GM12878 (cell line): ENCODE measurements at regions not wholly inside any gene's neighbourhood (a gene's known extent, or its start where the extent isn't known, plus 50 kb on each side); places are given as distances from the start of the nearest gene placed in this dataset.

Source experiments
- ATAC-seq: fragments of 200-7000 bp; cut with Tn5 transposase; 3 replicates; pipeline ENCODE4 v1.9.1; 2020; ENCODE audit warnings: mild to moderate bottlenecking, moderate library complexity
- BruUV-seq: library from RNA; stranded (reverse); fragments of 400-500 nt; replicated peaks from 2 replicates; lab custom pipeline; 2021; lab: Mats Ljungman, UMichigan
- CTCF ChIA-PET: fragments of 300-600 bp; sonication (Branson Sonifier 250); formaldehyde crosslinking; extraction: SDS; loops from one replicate; lab custom pipeline; 2021; ENCODE audit warnings: inconsistent platforms; lab: Yijun Ruan, JAX
- POLR2A ChIA-PET: fragments of 350-600 bp; formaldehyde crosslinking; extraction: SDS; loops from one replicate; lab custom pipeline; 2021; ENCODE audit warnings: inconsistent platforms; lab: Charles Lee
- RAD21 ChIA-PET: fragments of 300-600 bp; sonication (Branson Sonifier 250); formaldehyde crosslinking; loops from one replicate; lab custom pipeline; 2023; ENCODE audit warnings: antibody characterized with exemption; ENCODE audit not compliant: unreplicated experiment; lab: Charles Lee
- SMC1A ChIA-PET: fragments of 300-600 bp; sonication (Branson Sonifier 250); formaldehyde crosslinking; loops from one replicate; lab custom pipeline; 2023; ENCODE audit not compliant: unreplicated experiment, uncharacterized antibody; lab: Charles Lee
- DNase-seq: peaks from one replicate; pipeline ENCODE4 v3.0.0-alpha.2; 2011; ENCODE audit warnings: low read depth, low spot score
- FAIRE-seq: peaks from 3 replicates; lab custom pipeline; 2011; peaks lifted over from hg19 to GRCh38; lab: Jason Lieb, UNC
- H2AFZ ChIP-seq: 2 replicates; pipeline ENCODE4 v1.6.0; 2011; ENCODE audit warnings: low read depth, low read length, control low read depth; ENCODE audit not compliant: control insufficient read depth
- H3K27ac ChIP-seq: 2 replicates; pipeline ENCODE4 v1.5.1; 2011; ENCODE audit warnings: control low read depth; ENCODE audit not compliant: control insufficient read depth, insufficient read depth
- H3K27me3 ChIP-seq, 2 experiments: replicated peaks in 1 of 2; 2 replicates each; pipeline versions ENCODE4 v1.6.0 to v1.6.1; 2011; ENCODE audit warnings: low read length in 1 of 2; ENCODE audit not compliant: control insufficient read depth in 2 of 2, insufficient read depth in 2 of 2
- H3K36me3 ChIP-seq, 2 experiments: 2 replicates each; pipeline ENCODE4 v1.5.1; 2011; ENCODE audit warnings: low read length in 1 of 2; ENCODE audit not compliant: control insufficient read depth in 2 of 2, insufficient read depth in 2 of 2
- H3K4me1 ChIP-seq: 2 replicates; pipeline ENCODE4 v1.6.1; 2011; ENCODE audit warnings: mild to moderate bottlenecking, low read length, moderate library complexity, mixed read lengths; ENCODE audit not compliant: control insufficient read depth, insufficient read depth
- H3K4me2 ChIP-seq: 2 replicates; pipeline ENCODE4 v1.6.0; 2011; ENCODE audit warnings: control low read depth; ENCODE audit not compliant: control insufficient read depth, insufficient read depth
- H3K4me3 ChIP-seq: fragments of 200-600 bp; sonication (generic); 2 replicates; pipeline ENCODE4 v1.5.1; 2016
- H3K79me2 ChIP-seq: 2 replicates; pipeline ENCODE4 v1.6.0; 2011; ENCODE audit warnings: low read length; ENCODE audit not compliant: control insufficient read depth, insufficient read depth
- H3K9ac ChIP-seq: 2 replicates; pipeline ENCODE4 v1.8.0; 2011; ENCODE audit warnings: low read length, control low read depth, mixed read lengths; ENCODE audit not compliant: control insufficient read depth, insufficient read depth
- H3K9me3 ChIP-seq: replicated peaks from 3 replicates; pipeline ENCODE4 v1.5.1; 2011; ENCODE audit warnings: mild to moderate bottlenecking, low read length; ENCODE audit not compliant: control insufficient read depth, insufficient read depth
- H4K20me1 ChIP-seq: 2 replicates; pipeline ENCODE4 v1.6.0; 2011; ENCODE audit not compliant: control insufficient read depth, insufficient read depth
- BACH1 ChIP-seq: fragments of 450-650 bp; IDR thresholded peaks from 2 replicates; pipeline ENCODE4 v1.6.1; 2017; ENCODE audit warnings: mild to moderate bottlenecking, borderline replicate concordance
- CTCF ChIP-seq, 3 experiments: IDR thresholded peaks in 2 of 3; conservative IDR thresholded peaks in 1 of 3; 2 replicates each; pipeline ENCODE4 v1.5.1; 2011; ENCODE audit warnings: low read depth in 3 of 3, low read length in 3 of 3, mild to moderate bottlenecking in 3 of 3, control low read depth in 2 of 3, moderate library complexity in 2 of 3, inconsistent platforms in 1 of 3, mixed read lengths in 1 of 3; ENCODE audit not compliant: control insufficient read depth in 2 of 3, insufficient read depth in 1 of 3; ENCODE audit errors: extremely low read depth in 1 of 3
- DPF2 ChIP-seq: fragments of 450-650 bp; IDR thresholded peaks from 2 replicates; pipeline ENCODE4 v1.6.1; 2017; ENCODE audit warnings: mild to moderate bottlenecking
- E2F4 ChIP-seq: IDR thresholded peaks from 2 replicates; pipeline ENCODE4 v1.6.1; 2012; ENCODE audit warnings: low read depth, low read length, improper control_type of control experiment
- E2F8 ChIP-seq: fragments of 450-650 bp; IDR thresholded peaks from 2 replicates; pipeline ENCODE4 v1.6.1; 2018; ENCODE audit warnings: mild to moderate bottlenecking, low read depth, moderate library complexity; ENCODE audit not compliant: partially characterized antibody
- FOXK2 ChIP-seq: fragments of 450-650 bp; IDR thresholded peaks from 2 replicates; pipeline ENCODE4 v1.6.1; 2017; ENCODE audit warnings: mild to moderate bottlenecking, moderate library complexity
- HDGF ChIP-seq: fragments of 450-650 bp; IDR thresholded peaks from 2 replicates; pipeline ENCODE4 v1.6.1; 2016; ENCODE audit warnings: antibody characterized with exemption
- IRF4 ChIP-seq: IDR thresholded peaks from 2 replicates; pipeline ENCODE4 v1.6.1; 2011; ENCODE audit warnings: low read depth, low read length
- MTA3 ChIP-seq: IDR thresholded peaks from 2 replicates; pipeline ENCODE4 v1.6.1; 2012; ENCODE audit warnings: low read length, inconsistent platforms, borderline replicate concordance
- MYB ChIP-seq: fragments of 150-350 bp; IDR thresholded peaks from 2 replicates; pipeline ENCODE4 v1.6.1; 2014; ENCODE audit warnings: mild to moderate bottlenecking, low read depth, low read length, borderline replicate concordance
- RELA ChIP-seq: fragments of 450-650 bp; IDR thresholded peaks from 2 replicates; pipeline ENCODE4 v1.8.0; 2014; ENCODE audit warnings: borderline replicate concordance; ENCODE audit not compliant: partially characterized antibody
- RFX5 ChIP-seq: IDR thresholded peaks from 2 replicates; pipeline ENCODE4 v1.6.1; 2011; ENCODE audit warnings: low read depth, low read length, improper control_type of control experiment
- SPI1 ChIP-seq: IDR thresholded peaks from 2 replicates; pipeline ENCODE4 v1.6.1; 2011; ENCODE audit warnings: low read depth, mild to moderate bottlenecking, low read length, moderate library complexity, borderline replicate concordance; ENCODE audit not compliant: insufficient read depth
- TCF3 ChIP-seq: IDR thresholded peaks from 2 replicates; pipeline ENCODE4 v1.6.1; 2012; ENCODE audit warnings: low read depth, mild to moderate bottlenecking, low read length, borderline replicate concordance; ENCODE audit not compliant: insufficient read depth
- ZZZ3 ChIP-seq: IDR thresholded peaks from 2 replicates; pipeline ENCODE4 v1.6.1; 2011; ENCODE audit warnings: low read depth; ENCODE audit not compliant: control insufficient read depth, insufficient read length
- WGBS: methylation state at CpG from one replicate; pipeline ENCODE4 v1.1.6; 2016; ENCODE audit warnings: low lambda C conversion rate; ENCODE audit not compliant: insufficient replicate concordance, insufficient coverage; ENCODE audit errors: missing lambda C conversion rate; 5-methylcytosine and 5-hydroxymethylcytosine counted together
- in situ Hi-C: fragments of 300-500 bp; cut with MboI; formaldehyde crosslinking; loops from 9 replicates; pipeline ENCODE4 v1.14.3; 2018; ENCODE audit warnings: mixed read lengths
- intact Hi-C: fragments of 100-400 bp; cut with micrococcal nuclease; formaldehyde crosslinking; loops from one replicate; pipeline ENCODE4 v1.14.2; 2022; ENCODE audit not compliant: unreplicated experiment

GRCh38 chr3:36302158-36302509, 78.2 kb upstream of the STAC start:
- H2AFZ ChIP-seq: no peak overlapping the region
- no peaks in the 10 kb centered on the region for H3K4me1 ChIP-seq
- FAIRE-seq (no peak), DNase-seq (no peak), ATAC-seq (no peak)
- H3K9ac ChIP-seq: no peak overlapping the region
- H3K79me2 ChIP-seq: no peaks in the 10 kb centered on the region
- no peak overlapping the region for H3K4me2 ChIP-seq
- no peaks in the 10 kb centered on the region for H4K20me1 ChIP-seq
- 0% methylated on average over 1 of the region's 1 CpG for WGBS
- in situ Hi-C loops: no loop called here
- ChIA-PET CTCF (no interaction called here), SMC1A (no interaction called here), RAD21 (no interaction called here), POLR2A (no interaction called here)
- BruUV-seq: no TSS peak
- no peaks in the 10 kb centered on the region for H3K9me3 ChIP-seq
- no peaks in the 10 kb centered on the region for H3K36me3 ChIP-seq
- no peak overlapping the region for H3K27ac ChIP-seq
- no peak overlapping the region for H3K4me3 ChIP-seq
- TF ChIP-seq HDGF: no peak
- TF ChIP-seq TCF3: no peak
- TF ChIP-seq RELA: no peak
- no peak for TF ChIP-seq RFX5
- TF ChIP-seq MYB: no peak
- TF ChIP-seq E2F8: no peak
- TF ChIP-seq SPI1: no peak
- no peak for TF ChIP-seq IRF4
- TF ChIP-seq FOXK2: no peak
- TF ChIP-seq BACH1: no peak
- no peak for TF ChIP-seq DPF2
- no peak for TF ChIP-seq E2F4
- TF ChIP-seq CTCF (IDR thresholded peaks at IDR 0.05 in 2 of 3, conservative IDR thresholded peaks at IDR 0.05 in 1 of 3; ENCODE audit: control insufficient read depth in 2 of 3, extremely low read depth in 1 of 3, insufficient read depth in 1 of 3, low read depth in 3 of 3, low read length in 3 of 3): no peak
- no peak for TF ChIP-seq ZZZ3
- no peak for TF ChIP-seq MTA3
- intact Hi-C loops: no loop called here
- H3K27me3 ChIP-seq: no peaks in the 10 kb centered on the region
